Sigmoid colon (tissue), 4 donors: ENCODE measurements at regions not wholly inside any gene's neighbourhood (a gene's known extent, or its start where the extent isn't known, plus 50 kb on each side); places are given as distances from the start of the nearest gene placed in this dataset.

Experiments
- CTCF ChIP-seq, 4 experiments: fragments of 450-650 bp in 3 of 4; fragments of 200-600 bp in 1 of 4; IDR thresholded peaks; one replicate each; pipeline ENCODE4 v1.5.1; 2016 to 2019; ENCODE audit warnings: antibody characterized with exemption in 4 of 4, mild to moderate bottlenecking in 3 of 4, moderate library complexity in 2 of 4
- EP300 ChIP-seq, 4 donors: sonication (generic); formaldehyde crosslinking; IDR thresholded peaks; one replicate each; pipeline ENCODE4 v1.6.1; 2017; ENCODE audit warnings: antibody characterized with exemption in 4 of 4
- POLR2A ChIP-seq, 2 donors: fragments of 450-650 bp; IDR thresholded peaks; one replicate each; pipeline ENCODE4 v1.6.1; 2016; ENCODE audit warnings: antibody characterized with exemption in 2 of 2, mild to moderate bottlenecking in 2 of 2, moderate library complexity in 2 of 2
- POLR2AphosphoS5 ChIP-seq, 4 donors: sonication (generic); formaldehyde crosslinking; IDR thresholded peaks; one replicate each; pipeline ENCODE4 v1.6.1; 2017; ENCODE audit warnings: antibody characterized with exemption in 4 of 4

GRCh38 chr2:220845766-220846273, 726.3 kb downstream of the EPHA4 start:
- no peak for TF ChIP-seq CTCF (IDR thresholded peaks at IDR 0.05)
- no peak for TF ChIP-seq POLR2AphosphoS5 (IDR thresholded peaks at IDR 0.05)
- TF ChIP-seq POLR2A (IDR thresholded peaks at IDR 0.05): no peak
- TF ChIP-seq EP300 (IDR thresholded peaks at IDR 0.05): no peak
